CD4-positive, CD25-positive, alpha-beta regulatory T cell (primary cell): ENCODE measurements at regions not wholly inside any gene's neighbourhood (a gene's known extent, or its start where the extent isn't known, plus 50 kb on each side); places are given as distances from the start of the nearest gene placed in this dataset.

Source experiments
- ATAC-seq, 2 donors: fragments of 150-1000 bp; cut with Tn5 transposase; one replicate each; pipeline ENCODE4 v1.10.0; 2021; ENCODE audit warnings: low read depth in 2 of 2, moderate number of reproducible peaks in 2 of 2, moderate library complexity in 1 of 2
- DNase-seq, 3 donors: peaks; one replicate each; pipeline versions ENCODE4 v3.0.0 to v3.0.0-alpha.2; 2012 to 2022; ENCODE audit warnings: mixed read lengths in 1 of 3
- H3K27ac ChIP-seq: one replicate; pipeline ENCODE4 v1.7.0; 2013; ENCODE audit warnings: mild to moderate bottlenecking, low read length; ENCODE audit not compliant: insufficient read depth, poor library complexity, severe bottlenecking
- H3K27me3 ChIP-seq: one replicate; pipeline ENCODE4 v1.7.0; 2013; ENCODE audit warnings: low read length; ENCODE audit not compliant: control insufficient read depth, insufficient read depth
- H3K36me3 ChIP-seq: one replicate; pipeline ENCODE4 v1.7.0; 2013; ENCODE audit warnings: mild to moderate bottlenecking, low read length, moderate library complexity; ENCODE audit not compliant: control insufficient read depth, insufficient read depth
- H3K4me1 ChIP-seq: 2 replicates; pipeline ENCODE4 v1.7.0; 2013; ENCODE audit warnings: mild to moderate bottlenecking, low read length; ENCODE audit not compliant: insufficient read depth, control insufficient read depth, poor library complexity, severe bottlenecking
- H3K4me3 ChIP-seq: one replicate; pipeline ENCODE4 v1.7.0; 2013; ENCODE audit warnings: low read depth, mild to moderate bottlenecking, low read length, moderate library complexity
- H3K9me3 ChIP-seq, 2 experiments: 1 replicate in 1 of 2; 2 replicates in 1 of 2; pipeline ENCODE4 v1.7.0; 2013; ENCODE audit warnings: low read length in 2 of 2, mild to moderate bottlenecking in 1 of 2, moderate library complexity in 1 of 2; ENCODE audit not compliant: control insufficient read depth in 2 of 2
- H3K27ac Mint-ChIP-seq, 3 donors: one replicate each; pipeline ENCODE4 v1.8.0; 2020 to 2022; ENCODE audit warnings: mild to moderate bottlenecking in 3 of 3, mixed read lengths in 3 of 3, moderate library complexity in 2 of 3
- H3K27me3 Mint-ChIP-seq: one replicate; pipeline ENCODE4 v1.8.0; 2022; ENCODE audit warnings: mild to moderate bottlenecking, mixed read lengths
- H3K36me3 Mint-ChIP-seq: one replicate; pipeline ENCODE4 v1.8.0; 2020; ENCODE audit warnings: mixed read lengths
- H3K4me1 Mint-ChIP-seq, 4 donors: one replicate each; pipeline ENCODE4 v1.8.0; 2020 to 2022; ENCODE audit warnings: mixed read lengths in 4 of 4, mild to moderate bottlenecking in 1 of 4
- H3K4me3 Mint-ChIP-seq, 4 donors: one replicate each; pipeline ENCODE4 v1.8.0; 2020 to 2022; ENCODE audit warnings: mild to moderate bottlenecking in 4 of 4, mixed read lengths in 4 of 4, moderate library complexity in 3 of 4
- H3K9me3 Mint-ChIP-seq, 7 donors: one replicate each; pipeline ENCODE4 v1.8.0; 2020 to 2022; ENCODE audit warnings: mixed read lengths in 7 of 7, mild to moderate bottlenecking in 3 of 7, moderate library complexity in 2 of 7

DNA sequence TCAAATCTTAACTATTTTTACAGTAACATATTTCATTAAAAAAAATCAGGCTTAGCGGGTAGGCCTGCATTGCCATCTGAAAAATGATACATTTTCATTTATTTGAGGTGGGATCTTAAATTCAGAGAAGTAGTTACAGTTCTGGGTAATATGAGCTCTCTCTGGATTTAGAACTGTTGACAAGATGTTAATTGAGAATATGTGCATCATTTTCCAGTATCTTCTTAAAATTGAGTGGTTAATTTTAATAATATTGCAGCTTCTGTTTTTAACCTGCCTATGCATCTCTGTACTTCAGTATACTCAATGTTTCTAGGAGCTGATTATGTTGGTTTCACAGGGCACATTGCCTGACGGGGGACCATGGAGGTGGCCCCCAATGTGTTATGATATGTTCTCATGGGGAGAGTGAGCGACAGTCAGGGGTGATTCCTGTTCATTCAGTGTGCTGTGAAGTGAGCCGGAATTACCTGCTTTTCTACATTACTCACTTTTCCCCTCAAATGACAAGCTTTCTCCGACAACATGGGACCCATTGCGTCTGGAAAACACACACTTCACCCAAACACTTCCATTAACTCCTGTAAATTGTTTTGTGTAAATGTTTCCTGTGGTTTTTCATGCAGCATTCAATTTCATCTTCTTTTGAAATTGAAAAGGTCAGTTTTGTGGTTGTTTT is 406.2 kb downstream of the MTX2 start:
- Histone ChIP-seq H3K27me3 (peaks cover 5% of the 10 kb centered on the region), H3K9me3 (no peaks in the 10 kb centered on the region), H3K36me3 (no peaks in the 10 kb centered on the region), H3K27ac (no peak overlapping the region), H3K4me3 (no peak overlapping the region), H3K4me1 (no peaks in the 10 kb centered on the region)
- DNase-seq (no peak), ATAC-seq (no peak)
- Mint-ChIP-seq H3K9me3 (peaks cover 0 to 2% (median 0%) of the 10 kb centered on the region in 7 donors), H3K36me3 (no peaks in the 10 kb centered on the region), H3K27me3 (peaks cover 17% of the 10 kb centered on the region), H3K4me1 (peaks cover 0 to 2% (median 0%) of the 10 kb centered on the region in 4 donors), H3K4me3 (no peak overlapping the region), H3K27ac (no peak overlapping the region)

DNA sequence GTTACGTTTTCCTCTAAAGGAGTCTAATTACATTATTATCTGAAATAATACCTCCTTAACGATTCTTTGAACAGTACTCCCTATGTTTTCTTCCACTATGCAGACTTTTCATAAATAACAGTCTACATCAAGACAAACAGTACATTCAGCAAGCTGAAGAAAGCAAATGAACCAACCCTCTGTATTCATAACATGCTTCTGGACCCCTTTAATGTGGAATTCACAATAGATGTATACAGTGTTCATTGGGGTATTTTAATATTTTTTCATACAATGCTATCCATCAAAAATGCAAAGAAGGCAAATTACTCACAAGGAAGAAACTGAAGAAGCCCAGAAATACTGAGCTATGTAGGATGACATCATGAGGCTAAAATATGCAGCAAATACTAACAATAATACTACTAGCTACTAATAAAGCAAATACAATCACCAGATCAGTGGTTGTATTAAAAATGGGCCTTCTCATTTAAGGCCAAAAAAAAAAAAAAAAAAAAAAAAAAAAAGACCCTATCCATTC is 408.6 kb downstream of the MTX2 start:
- peaks cover 0 to 2% (median 0%) of the 10 kb centered on the region in 4 donors for H3K4me1 Mint-ChIP-seq
- H3K27me3 ChIP-seq: peaks cover 7% of the 10 kb centered on the region
- H3K27me3 Mint-ChIP-seq: peaks cover 9% of the 10 kb centered on the region
- no peaks in the 10 kb centered on the region for H3K9me3 ChIP-seq
- no peaks in the 10 kb centered on the region for H3K36me3 Mint-ChIP-seq
- peaks cover 0 to 2% (median 0%) of the 10 kb centered on the region in 7 donors for H3K9me3 Mint-ChIP-seq
- DNase-seq (no peak), ATAC-seq (no peak)
- H3K4me3 ChIP-seq: no peak overlapping the region
- no peaks in the 10 kb centered on the region for H3K36me3 ChIP-seq
- H3K4me1 ChIP-seq: no peaks in the 10 kb centered on the region
- no peak overlapping the region for H3K27ac Mint-ChIP-seq
- no peak overlapping the region for H3K4me3 Mint-ChIP-seq
- no peak overlapping the region for H3K27ac ChIP-seq

DNA sequence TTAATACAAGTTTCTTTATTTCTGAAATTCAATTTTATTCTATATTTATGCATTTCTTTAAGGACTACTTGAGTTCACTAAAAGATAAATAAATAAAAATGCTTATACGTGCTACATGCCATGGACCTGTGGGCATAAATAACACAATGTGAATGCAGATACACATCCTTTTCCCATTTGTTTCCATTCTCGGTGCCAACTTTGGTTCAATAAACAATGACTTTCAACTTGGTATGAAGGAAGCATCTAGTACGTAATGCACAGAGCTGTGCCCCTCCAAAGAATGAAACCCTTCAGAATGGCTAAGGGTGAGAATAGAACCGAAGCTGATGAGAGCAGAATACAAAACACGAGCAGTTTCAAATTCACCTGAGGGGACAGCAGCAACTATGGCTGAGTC is 409.3 kb downstream of the MTX2 start:
- DNase-seq (no peak), ATAC-seq (no peak)
- Mint-ChIP-seq H3K27ac (no peak overlapping the region), H3K36me3 (no peaks in the 10 kb centered on the region), H3K9me3 (peaks cover 0 to 2% (median 0%) of the 10 kb centered on the region in 7 donors), H3K4me3 (no peak overlapping the region), H3K27me3 (peaks cover 9% of the 10 kb centered on the region), H3K4me1 (peaks cover 0 to 2% (median 0%) of the 10 kb centered on the region in 4 donors)
- H3K27ac ChIP-seq: no peak overlapping the region
- no peaks in the 10 kb centered on the region for H3K9me3 ChIP-seq
- H3K27me3 ChIP-seq: peaks cover 7% of the 10 kb centered on the region
- no peak overlapping the region for H3K4me3 ChIP-seq
- no peaks in the 10 kb centered on the region for H3K36me3 ChIP-seq
- no peaks in the 10 kb centered on the region for H3K4me1 ChIP-seq

DNA sequence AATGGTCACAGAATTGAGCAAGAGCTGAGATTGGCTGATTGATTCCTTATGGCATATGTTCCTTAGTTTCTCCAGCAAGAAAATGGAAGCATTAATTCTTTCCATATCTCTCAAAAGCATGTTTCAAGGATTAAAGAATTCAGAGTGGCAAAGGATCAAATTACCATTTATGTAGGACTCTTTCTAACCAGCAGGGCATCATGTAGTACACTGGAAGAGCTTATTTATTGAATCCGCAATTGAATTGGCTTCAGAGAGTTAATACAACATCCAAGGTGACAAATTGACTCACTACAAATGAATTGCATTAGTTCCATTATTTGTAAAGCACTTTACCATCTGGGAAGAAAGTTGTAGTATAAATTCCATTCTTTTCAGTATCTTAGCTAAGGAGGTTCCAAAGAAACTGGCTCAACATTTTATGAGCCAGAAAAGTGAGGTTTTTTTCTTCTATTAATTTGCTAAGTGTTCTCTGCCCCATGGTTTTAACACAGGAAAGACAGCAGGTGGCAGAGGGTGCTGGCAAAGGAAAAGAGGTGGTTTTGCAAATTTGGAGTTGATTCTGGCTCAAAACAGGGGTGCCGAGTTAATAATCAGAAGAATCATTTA is 409.9 kb downstream of the MTX2 start:
- H3K4me3 Mint-ChIP-seq: no peak overlapping the region
- Histone ChIP-seq H3K27me3 (peaks cover 7% of the 10 kb centered on the region), H3K9me3 (no peaks in the 10 kb centered on the region), H3K36me3 (no peaks in the 10 kb centered on the region), H3K4me3 (no peak overlapping the region), H3K4me1 (no peaks in the 10 kb centered on the region), H3K27ac (no peak overlapping the region)
- H3K27ac Mint-ChIP-seq: no peak overlapping the region
- H3K4me1 Mint-ChIP-seq: peaks cover 0 to 2% (median 0%) of the 10 kb centered on the region in 4 donors
- peaks cover 0 to 2% (median 0%) of the 10 kb centered on the region in 7 donors for H3K9me3 Mint-ChIP-seq
- ATAC-seq (no peak), DNase-seq (peak in 1 of 3 donors; percentile 0)
- no peaks in the 10 kb centered on the region for H3K36me3 Mint-ChIP-seq
- H3K27me3 Mint-ChIP-seq: peaks cover 9% of the 10 kb centered on the region

DNA sequence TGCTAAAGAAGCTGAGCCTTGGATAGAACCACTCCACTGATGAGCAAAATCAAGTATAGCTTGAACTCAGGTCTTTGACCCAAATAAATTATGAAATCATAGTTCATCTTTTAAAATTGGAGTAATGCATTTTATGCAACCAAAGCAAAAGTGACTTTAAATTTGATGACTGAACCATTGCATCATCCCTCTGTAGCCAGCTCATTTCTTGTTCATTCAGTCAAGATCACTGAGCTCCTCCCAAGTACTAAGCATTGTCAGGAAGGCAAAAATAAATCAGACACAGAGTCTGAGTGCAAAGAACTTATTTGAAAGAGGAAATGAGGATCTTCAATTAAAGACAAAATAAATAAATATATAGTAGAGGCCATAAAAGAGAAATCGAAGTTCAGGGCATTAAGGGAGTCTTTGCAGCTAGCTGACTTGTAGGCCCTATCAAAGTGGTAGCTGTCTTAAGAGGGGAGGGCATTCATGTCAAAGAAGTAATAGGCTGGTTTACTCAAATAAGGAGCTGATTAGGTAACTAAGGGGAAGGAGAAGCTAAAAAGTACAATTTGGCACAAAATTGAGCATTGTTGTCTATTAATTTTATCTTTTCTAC is 411.8 kb downstream of the MTX2 start:
- no peaks in the 10 kb centered on the region for H3K4me1 Mint-ChIP-seq
- ATAC-seq (no peak), DNase-seq (no peak)
- H3K36me3 Mint-ChIP-seq: no peaks in the 10 kb centered on the region
- peaks cover 0 to 2% (median 0%) of the 10 kb centered on the region in 7 donors for H3K9me3 Mint-ChIP-seq
- no peak overlapping the region for H3K27ac Mint-ChIP-seq
- no peaks in the 10 kb centered on the region for H3K36me3 ChIP-seq
- peaks cover 13% of the 10 kb centered on the region for H3K27me3 Mint-ChIP-seq
- H3K4me1 ChIP-seq: no peaks in the 10 kb centered on the region
- no peak overlapping the region for H3K27ac ChIP-seq
- H3K9me3 ChIP-seq: no peaks in the 10 kb centered on the region
- peaks cover 14% of the 10 kb centered on the region for H3K27me3 ChIP-seq
- H3K4me3 Mint-ChIP-seq: no peak overlapping the region
- H3K4me3 ChIP-seq: no peak overlapping the region

DNA sequence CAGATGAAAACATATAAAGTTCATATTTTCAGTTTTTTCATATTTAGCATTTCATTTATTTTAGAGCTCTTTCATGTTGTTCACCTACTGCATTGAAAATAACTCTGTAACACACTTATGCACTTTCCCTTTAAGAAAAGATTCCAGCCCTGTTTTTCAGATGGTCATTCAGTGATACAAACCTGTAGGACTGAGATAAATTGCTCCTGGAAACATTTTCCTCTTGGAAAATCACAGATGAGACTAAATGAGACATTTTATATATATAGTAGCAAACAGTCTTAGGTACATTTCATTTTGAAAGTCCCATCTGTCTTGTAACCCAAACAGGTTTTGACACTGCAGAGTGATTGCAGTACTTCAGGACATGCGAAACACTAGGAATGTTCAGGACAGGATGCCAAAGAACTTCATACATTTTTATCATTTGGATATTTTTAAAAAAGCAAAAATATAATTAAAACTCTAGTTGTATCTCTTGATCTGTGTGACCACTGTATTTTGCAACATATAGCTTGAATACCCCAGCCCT is 412.4 kb downstream of the MTX2 start:
- no peaks in the 10 kb centered on the region for H3K4me1 ChIP-seq
- no peaks in the 10 kb centered on the region for H3K36me3 Mint-ChIP-seq
- ATAC-seq: no peak
- H3K9me3 ChIP-seq: no peaks in the 10 kb centered on the region
- H3K27ac ChIP-seq: no peak overlapping the region
- no peak for DNase-seq
- H3K27me3 ChIP-seq: peaks cover 14% of the 10 kb centered on the region
- no peak overlapping the region for H3K4me3 Mint-ChIP-seq
- H3K27me3 Mint-ChIP-seq: peaks cover 13% of the 10 kb centered on the region
- H3K9me3 Mint-ChIP-seq: peaks cover 0 to 2% (median 0%) of the 10 kb centered on the region in 7 donors
- no peaks in the 10 kb centered on the region for H3K4me1 Mint-ChIP-seq
- no peak overlapping the region for H3K4me3 ChIP-seq
- H3K36me3 ChIP-seq: no peaks in the 10 kb centered on the region
- no peak overlapping the region for H3K27ac Mint-ChIP-seq

DNA sequence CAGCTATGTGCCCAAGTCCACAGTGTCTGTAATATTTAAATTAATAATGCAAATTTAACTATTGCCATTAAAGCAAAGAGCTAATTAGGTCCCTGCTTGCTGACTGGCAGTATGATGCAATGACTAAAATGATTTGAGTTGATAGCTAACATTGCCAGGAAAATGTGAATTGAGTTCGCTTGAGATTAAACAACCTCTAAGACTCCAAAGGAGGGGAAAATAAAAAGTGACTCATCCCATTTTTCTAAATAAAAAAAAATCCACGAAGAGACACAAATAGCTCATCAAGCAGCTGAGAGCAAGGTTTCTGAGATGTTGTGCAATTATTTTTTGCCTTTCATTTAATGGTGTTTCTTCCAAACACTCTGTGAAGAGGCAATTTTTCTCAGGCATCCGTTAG is 413.0 kb downstream of the MTX2 start:
- H3K9me3 Mint-ChIP-seq: peaks cover 0 to 2% (median 0%) of the 10 kb centered on the region in 7 donors
- ATAC-seq: no peak
- H3K27me3 Mint-ChIP-seq: peaks cover 13% of the 10 kb centered on the region
- Histone ChIP-seq H3K27me3 (peaks cover 14% of the 10 kb centered on the region), H3K9me3 (no peaks in the 10 kb centered on the region), H3K4me3 (no peak overlapping the region), H3K36me3 (no peaks in the 10 kb centered on the region), H3K4me1 (no peaks in the 10 kb centered on the region), H3K27ac (no peak overlapping the region)
- no peaks in the 10 kb centered on the region for H3K4me1 Mint-ChIP-seq
- no peak overlapping the region for H3K4me3 Mint-ChIP-seq
- H3K27ac Mint-ChIP-seq: no peak overlapping the region
- H3K36me3 Mint-ChIP-seq: no peaks in the 10 kb centered on the region
- DNase-seq: no peak
